HepG2 (cell line): ENCODE measurements at regions not wholly inside any gene's neighbourhood (a gene's known extent, or its start where the extent isn't known, plus 50 kb on each side); places are given as distances from the start of the nearest gene placed in this dataset.

Experiments
- DMAP1 ChIP-seq: IDR thresholded peaks from 2 replicates; pipeline ENCODE4 v1.6.1; 2016
- GATAD1 ChIP-seq: IDR thresholded peaks from 2 replicates; pipeline ENCODE4 v1.6.1; 2016; ENCODE audit warnings: missing genetic modification reagents, missing compliant biosample characterization
- HNRNPL ChIP-seq: fragments of 200-400 bp; formaldehyde crosslinking; IDR thresholded peaks from 2 replicates; pipeline ENCODE4 v1.6.1; 2017; ENCODE audit warnings: mild to moderate bottlenecking, low read depth, low read length
- KDM2A ChIP-seq: sonication (generic); formaldehyde crosslinking; IDR thresholded peaks from 2 replicates; pipeline ENCODE4 v1.4.0; 2020; ENCODE audit warnings: low read depth, missing genetic modification reagents, borderline replicate concordance
- MIER2 ChIP-seq: IDR thresholded peaks from 2 replicates; pipeline ENCODE4 v1.6.1; 2016; ENCODE audit warnings: missing biosample characterization, missing genetic modification reagents
- MYPOP ChIP-seq: sonication (generic); formaldehyde crosslinking; IDR thresholded peaks from 2 replicates; pipeline ENCODE4 v1.8.1; 2023; ENCODE audit warnings: mild to moderate bottlenecking, moderate library complexity, missing genetic modification reagents
- NRL ChIP-seq: sonication (generic); formaldehyde crosslinking; IDR thresholded peaks from 2 replicates; pipeline ENCODE4 v1.5.0; 2020; ENCODE audit warnings: missing genetic modification reagents, mild to moderate bottlenecking, moderate library complexity, borderline replicate concordance
- RBAK ChIP-seq: sonication (generic); formaldehyde crosslinking; IDR thresholded peaks from 2 replicates; pipeline ENCODE4 v1.5.1; 2020; ENCODE audit warnings: mild to moderate bottlenecking, missing genetic modification reagents
- RFXANK ChIP-seq: IDR thresholded peaks from 2 replicates; pipeline ENCODE4 v1.6.1; 2016
- SAP130 ChIP-seq: IDR thresholded peaks from 2 replicates; pipeline ENCODE4 v1.6.1; 2016; ENCODE audit warnings: low read depth
- SOX13 ChIP-seq, 3 experiments: fragments of 450-650 bp in 1 of 3; sonication (generic) in 1 of 3; formaldehyde crosslinking in 1 of 3; IDR thresholded peaks in 2 of 3; conservative IDR thresholded peaks in 1 of 3; 2 replicates each; pipeline versions ENCODE4 v1.5.0 to v1.6.1; 2016 to 2020; ENCODE audit warnings: antibody characterized with exemption in 1 of 3, mild to moderate bottlenecking in 1 of 3, missing compliant biosample characterization in 1 of 3, missing genetic modification reagents in 1 of 3, moderate library complexity in 1 of 3
- XBP1 ChIP-seq: sonication (generic); formaldehyde crosslinking; IDR thresholded peaks from 2 replicates; pipeline ENCODE4 v1.5.0; 2020; ENCODE audit warnings: missing genetic modification reagents
- ZNF138 ChIP-seq: sonication (generic); formaldehyde crosslinking; IDR thresholded peaks from 2 replicates; pipeline ENCODE4 v1.5.0; 2020; ENCODE audit warnings: mild to moderate bottlenecking, low read depth, missing genetic modification reagents
- ZNF354B ChIP-seq: sonication (generic); formaldehyde crosslinking; IDR thresholded peaks from 2 replicates; pipeline ENCODE4 v1.8.0; 2022; ENCODE audit warnings: mild to moderate bottlenecking, missing genetic modification reagents
- ZNF567 ChIP-seq: sonication (generic); formaldehyde crosslinking; IDR thresholded peaks from 2 replicates; pipeline ENCODE4 v1.8.1; 2023; ENCODE audit warnings: mild to moderate bottlenecking, missing genetic modification reagents, borderline replicate concordance
- ZNF572 ChIP-seq: sonication (generic); formaldehyde crosslinking; IDR thresholded peaks from 2 replicates; pipeline ENCODE4 v1.5.1; 2020; ENCODE audit warnings: mild to moderate bottlenecking, missing genetic modification reagents
- ZNF674 ChIP-seq: sonication (generic); formaldehyde crosslinking; IDR thresholded peaks from 2 replicates; pipeline ENCODE4 v1.5.0; 2020; ENCODE audit warnings: low read depth, mild to moderate bottlenecking, missing genetic modification reagents
- ZNF75D ChIP-seq: sonication (generic); formaldehyde crosslinking; IDR thresholded peaks from 2 replicates; pipeline ENCODE4 v1.8.1; 2023; ENCODE audit warnings: missing genetic modification reagents, mild to moderate bottlenecking, borderline replicate concordance
- ZNF816 ChIP-seq: sonication (generic); formaldehyde crosslinking; IDR thresholded peaks from 2 replicates; pipeline ENCODE4 v1.8.0; 2022; ENCODE audit warnings: missing genetic modification reagents, mild to moderate bottlenecking, borderline replicate concordance
- TF ChIP-seq, protein P1 (sequence below), 2 experiments: sonication (generic) in 1 of 2; formaldehyde crosslinking in 1 of 2; IDR thresholded peaks; 2 replicates each; pipeline versions ENCODE4 v1.5.1 to v1.6.1; 2011 to 2020; ENCODE audit warnings: borderline replicate concordance in 1 of 2, low read depth in 1 of 2, low read length in 1 of 2, mild to moderate bottlenecking in 1 of 2, missing genetic modification reagents in 1 of 2, moderate library complexity in 1 of 2
- TF ChIP-seq, protein P2 (sequence below): sonication (generic); formaldehyde crosslinking; IDR thresholded peaks from 2 replicates; pipeline ENCODE4 v1.5.1; 2020; ENCODE audit warnings: missing genetic modification reagents, mild to moderate bottlenecking, borderline replicate concordance
- TF ChIP-seq, protein P3 (sequence below): IDR thresholded peaks from 2 replicates; pipeline ENCODE4 v1.6.1; 2016; ENCODE audit warnings: missing biosample characterization, missing genetic modification reagents, low read depth
- TF ChIP-seq, protein P4 (sequence below): IDR thresholded peaks from 2 replicates; pipeline ENCODE4 v1.6.1; 2016

GRCh38 chr2:138276339-138276738 lies 225.2 kb upstream of the SPOPL start (continued):
- TF ChIP-seq, protein P1, sequence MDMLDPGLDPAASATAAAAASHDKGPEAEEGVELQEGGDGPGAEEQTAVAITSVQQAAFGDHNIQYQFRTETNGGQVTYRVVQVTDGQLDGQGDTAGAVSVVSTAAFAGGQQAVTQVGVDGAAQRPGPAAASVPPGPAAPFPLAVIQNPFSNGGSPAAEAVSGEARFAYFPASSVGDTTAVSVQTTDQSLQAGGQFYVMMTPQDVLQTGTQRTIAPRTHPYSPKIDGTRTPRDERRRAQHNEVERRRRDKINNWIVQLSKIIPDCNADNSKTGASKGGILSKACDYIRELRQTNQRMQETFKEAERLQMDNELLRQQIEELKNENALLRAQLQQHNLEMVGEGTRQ (IDR thresholded peaks at IDR 0.05; ENCODE audit: low read depth, low read length) = no peak
- TF ChIP-seq, protein P1 (CRISPR knock-in tag; IDR thresholded peaks at IDR 0.05; ENCODE audit: borderline replicate concordance) = peak; percentile 50; the same call in 1 of the 2 replicates
- TF ChIP-seq SAP130 (CRISPR knock-in tag) (0 out of 2 replicates have a peak, but pooled peaks have one; percentile 6), XBP1 (CRISPR knock-in tag) (no peak), HNRNPL (no peak), MYPOP (no peak), ZNF567 (no peak), RFXANK (no peak), SOX13 (IDR thresholded peaks at IDR 0.05) (no peak), SOX13 (CRISPR knock-in tag; conservative IDR thresholded peaks at IDR 0.05 in 1 of 2, IDR thresholded peaks at IDR 0.05 in 1 of 2) (peak in 1 of 2 experiments; percentile 38; a peak in 1 of 4 replicates), ZNF816 (CRISPR knock-in tag) (0 out of 2 replicates have a peak, but pooled peaks have one; percentile 31), ZNF572 (no peak), MIER2 (CRISPR knock-in tag) (no peak), ZNF138 (CRISPR knock-in tag) (no peak), KDM2A (CRISPR knock-in tag) (no peak), RBAK (CRISPR knock-in tag) (no peak), GATAD1 (no peak), ZNF674 (no peak), DMAP1 (CRISPR knock-in tag) (0 out of 2 replicates have a peak, but pooled peaks have one; percentile 7), NRL (CRISPR knock-in tag) (no peak), ZNF75D (CRISPR knock-in tag) (no peak), ZNF354B (no peak)
- TF ChIP-seq, protein P2, sequence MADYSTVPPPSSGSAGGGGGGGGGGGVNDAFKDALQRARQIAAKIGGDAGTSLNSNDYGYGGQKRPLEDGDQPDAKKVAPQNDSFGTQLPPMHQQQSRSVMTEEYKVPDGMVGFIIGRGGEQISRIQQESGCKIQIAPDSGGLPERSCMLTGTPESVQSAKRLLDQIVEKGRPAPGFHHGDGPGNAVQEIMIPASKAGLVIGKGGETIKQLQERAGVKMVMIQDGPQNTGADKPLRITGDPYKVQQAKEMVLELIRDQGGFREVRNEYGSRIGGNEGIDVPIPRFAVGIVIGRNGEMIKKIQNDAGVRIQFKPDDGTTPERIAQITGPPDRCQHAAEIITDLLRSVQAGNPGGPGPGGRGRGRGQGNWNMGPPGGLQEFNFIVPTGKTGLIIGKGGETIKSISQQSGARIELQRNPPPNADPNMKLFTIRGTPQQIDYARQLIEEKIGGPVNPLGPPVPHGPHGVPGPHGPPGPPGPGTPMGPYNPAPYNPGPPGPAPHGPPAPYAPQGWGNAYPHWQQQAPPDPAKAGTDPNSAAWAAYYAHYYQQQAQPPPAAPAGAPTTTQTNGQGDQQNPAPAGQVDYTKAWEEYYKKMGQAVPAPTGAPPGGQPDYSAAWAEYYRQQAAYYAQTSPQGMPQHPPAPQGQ (CRISPR knock-in tag) = no peak
- TF ChIP-seq, protein P3, sequence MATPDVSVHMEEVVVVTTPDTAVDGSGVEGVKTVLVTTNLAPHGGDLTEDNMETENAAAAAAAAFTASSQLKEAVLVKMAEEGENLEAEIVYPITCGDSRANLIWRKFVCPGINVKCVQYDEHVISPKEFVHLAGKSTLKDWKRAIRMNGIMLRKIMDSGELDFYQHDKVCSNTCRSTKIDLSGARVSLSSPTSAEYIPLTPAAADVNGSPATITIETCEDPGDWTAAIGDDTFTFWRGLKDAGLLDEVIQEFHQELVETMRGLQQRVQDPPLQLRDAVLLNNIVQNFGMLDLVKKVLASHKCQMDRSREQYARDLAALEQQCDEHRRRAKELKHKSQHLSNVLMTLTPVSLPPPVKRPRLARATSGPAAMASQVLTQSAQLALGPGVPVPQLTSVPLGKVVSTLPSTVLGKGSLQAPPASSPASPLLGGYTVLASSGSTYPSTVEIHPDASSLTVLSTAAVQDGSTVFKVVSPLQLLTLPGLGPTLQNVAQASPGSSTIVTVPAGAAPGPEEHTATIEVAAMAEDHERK (CRISPR knock-in tag) = no peak
- TF ChIP-seq, protein P4, sequence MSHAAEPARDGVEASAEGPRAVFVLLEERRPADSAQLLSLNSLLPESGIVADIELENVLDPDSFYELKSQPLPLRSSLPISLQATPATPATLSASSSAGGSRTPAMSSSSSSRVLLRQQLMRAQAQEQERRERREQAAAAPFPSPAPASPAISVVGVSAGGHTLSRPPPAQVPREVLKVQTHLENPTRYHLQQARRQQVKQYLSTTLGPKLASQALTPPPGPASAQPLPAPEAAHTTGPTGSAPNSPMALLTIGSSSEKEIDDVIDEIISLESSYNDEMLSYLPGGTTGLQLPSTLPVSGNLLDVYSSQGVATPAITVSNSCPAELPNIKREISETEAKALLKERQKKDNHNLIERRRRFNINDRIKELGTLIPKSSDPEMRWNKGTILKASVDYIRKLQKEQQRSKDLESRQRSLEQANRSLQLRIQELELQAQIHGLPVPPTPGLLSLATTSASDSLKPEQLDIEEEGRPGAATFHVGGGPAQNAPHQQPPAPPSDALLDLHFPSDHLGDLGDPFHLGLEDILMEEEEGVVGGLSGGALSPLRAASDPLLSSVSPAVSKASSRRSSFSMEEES = 0 out of 2 replicates have a peak, but pooled peaks have one; percentile 28
